Stimulated activated CD8-positive, alpha-beta memory T cell treated with anti-CD3 and anti-CD28 coated beads, Interleukin-12 subunit alpha, Interleukin-12 subunit beta, amount 100 ng/mL, for 1 hour (primary cell): ENCODE measurements at regions not wholly inside any gene's neighbourhood (a gene's known extent, or its start where the extent isn't known, plus 50 kb on each side); places are given as distances from the start of the nearest gene placed in this dataset.
"Not testable (repeated sequence)": the region's sequence is repeated elsewhere in the genome, so short reads cannot be mapped to it uniquely, and the experiment has no call there.

Source experiments
- DNase-seq: peaks from one replicate; pipeline ENCODE4 v3.0.0-alpha.2; 2020; ENCODE audit warnings: low read depth

DNA sequence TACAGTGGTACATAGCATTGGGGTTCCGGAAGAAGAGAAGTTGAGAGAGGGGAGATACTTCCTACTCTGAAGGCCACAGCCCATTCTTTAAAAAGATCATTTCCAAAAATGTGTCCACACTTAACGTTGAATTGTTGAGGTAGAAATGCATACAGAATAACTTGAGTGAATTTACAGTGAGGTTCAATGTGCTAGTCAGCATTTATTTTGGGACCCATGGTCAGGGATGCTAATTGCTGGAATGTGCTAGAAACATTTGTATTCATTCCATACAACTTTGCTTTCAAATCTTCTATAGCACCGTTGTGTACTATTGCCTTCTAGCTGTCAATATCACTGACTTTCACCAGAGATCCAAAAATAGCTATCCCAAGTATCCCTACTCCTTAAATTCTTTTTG is 325.9 kb downstream of the SATB2 start:
- no peak for DNase-seq

DNA sequence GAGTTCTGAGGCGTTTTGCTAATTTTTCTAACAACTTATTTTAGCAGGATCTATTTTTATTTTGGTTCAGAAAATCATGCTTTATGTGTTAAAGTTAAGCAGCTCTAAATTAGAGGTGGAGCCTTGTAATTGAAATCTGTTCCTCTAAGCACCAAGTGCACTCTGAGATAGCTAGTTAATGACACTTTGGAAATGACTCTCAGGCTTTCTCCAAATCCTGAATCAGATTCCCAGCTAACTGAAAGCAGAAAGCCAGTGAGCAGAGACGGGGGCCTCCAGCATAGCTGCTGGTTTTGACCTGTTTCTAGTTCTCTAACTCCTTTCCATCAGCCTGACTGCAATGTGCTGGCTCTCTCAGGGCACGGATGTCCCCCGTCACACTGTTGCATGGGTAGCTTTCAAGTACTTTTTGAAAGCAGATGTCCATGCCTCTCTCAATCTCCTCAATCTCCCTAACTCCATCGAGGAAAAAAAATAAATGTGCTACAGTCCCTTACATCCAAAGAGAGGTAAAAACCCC is 326.5 kb downstream of the SATB2 start:
- DNase-seq = no peak

DNA sequence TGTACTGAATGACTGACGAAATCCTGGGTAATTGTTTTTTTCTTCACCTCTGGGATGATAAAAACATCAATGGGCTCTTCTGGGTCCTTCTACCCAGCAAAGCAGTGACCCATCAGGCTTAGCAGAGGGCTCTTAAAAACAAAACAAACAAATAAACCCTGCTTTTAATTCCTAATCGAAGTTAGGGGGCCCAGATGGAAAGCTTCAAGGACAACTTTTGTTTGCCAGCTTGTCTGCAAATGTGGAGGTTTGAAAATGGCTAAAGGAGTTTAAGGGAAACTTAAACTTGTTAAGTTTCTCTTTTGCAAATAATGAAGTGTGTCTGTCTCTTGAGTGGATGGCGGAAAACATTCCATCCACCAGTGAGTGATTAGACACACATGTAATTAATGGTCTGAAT is 327.2 kb downstream of the SATB2 start:
- DNase-seq = no peak

DNA sequence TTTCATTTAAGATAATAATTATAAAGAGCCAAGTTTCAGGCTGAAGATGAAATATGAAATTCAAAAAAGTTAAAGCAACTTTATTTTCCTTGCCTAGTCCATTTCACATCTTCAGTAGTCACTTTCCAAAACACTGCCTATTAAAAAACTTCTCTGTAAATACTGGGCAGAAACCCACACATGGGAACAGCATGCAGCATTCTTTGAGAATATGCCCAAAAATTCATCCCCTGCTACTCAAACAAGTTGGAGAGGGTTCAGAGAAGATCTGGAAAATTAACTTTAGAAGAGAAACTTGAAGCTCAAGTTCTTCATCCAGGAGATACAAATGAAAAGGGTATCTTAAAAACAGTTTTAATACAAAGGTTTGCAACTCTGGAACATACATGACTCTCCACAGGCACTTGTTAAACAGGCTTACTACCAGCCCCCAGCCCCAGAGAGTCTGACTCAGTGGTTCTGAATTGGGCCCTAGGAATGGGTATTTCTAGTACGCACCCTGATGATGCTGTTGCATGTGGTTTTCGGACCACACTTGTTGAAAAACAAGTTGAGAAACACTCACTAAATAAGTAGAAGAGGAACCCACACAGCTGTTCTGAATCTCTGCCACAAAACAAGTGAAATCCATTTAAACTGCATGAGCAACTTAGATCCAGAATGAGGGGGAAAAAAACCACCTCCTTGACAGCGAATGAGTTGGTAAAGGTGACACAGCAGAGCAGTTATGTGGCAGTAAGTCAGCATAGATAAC is 329.1 kb downstream of the SATB2 start:
- no peak for DNase-seq

DNA sequence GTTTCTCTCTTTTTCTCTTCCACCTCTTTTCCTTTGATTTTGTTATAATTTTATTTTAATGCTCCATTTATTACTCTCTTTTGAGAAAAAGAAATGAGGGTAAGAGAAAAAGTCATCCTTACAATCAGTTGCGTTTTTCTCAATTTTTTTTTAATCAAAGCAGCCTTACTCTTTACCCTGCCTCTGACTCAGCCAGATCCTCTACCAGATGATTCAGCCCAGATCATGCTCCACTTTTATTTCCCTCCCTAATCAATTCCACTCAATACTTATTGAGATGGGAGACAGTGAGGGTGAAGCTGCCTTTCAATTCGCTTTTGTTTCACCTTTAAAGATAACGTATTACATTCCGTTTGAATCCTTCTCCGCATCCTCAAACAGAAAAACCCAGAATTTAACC is 337.9 kb downstream of the SATB2 start:
- DNase-seq = no peak

DNA sequence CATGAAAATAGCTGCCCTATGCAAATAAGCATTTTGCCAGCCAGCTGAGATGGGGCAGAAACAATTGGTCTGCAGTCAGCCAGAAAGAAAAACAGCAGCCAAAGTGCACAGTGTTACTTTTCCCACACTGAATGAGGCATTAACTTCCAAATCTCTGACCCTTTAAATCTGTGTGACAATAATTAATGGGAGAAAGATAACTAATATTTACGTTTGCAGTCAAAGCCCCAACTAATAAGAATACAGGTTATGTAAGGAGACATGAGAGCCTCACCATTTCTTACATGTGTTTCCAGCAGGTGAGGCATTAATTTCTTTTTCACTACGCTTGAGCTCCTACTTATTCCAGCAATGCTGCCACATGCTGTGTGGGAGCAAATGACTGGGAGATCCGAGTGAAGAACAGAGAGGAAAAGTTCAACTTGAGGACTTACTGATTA is 339.0 kb downstream of the SATB2 start:
- no peak for DNase-seq

DNA sequence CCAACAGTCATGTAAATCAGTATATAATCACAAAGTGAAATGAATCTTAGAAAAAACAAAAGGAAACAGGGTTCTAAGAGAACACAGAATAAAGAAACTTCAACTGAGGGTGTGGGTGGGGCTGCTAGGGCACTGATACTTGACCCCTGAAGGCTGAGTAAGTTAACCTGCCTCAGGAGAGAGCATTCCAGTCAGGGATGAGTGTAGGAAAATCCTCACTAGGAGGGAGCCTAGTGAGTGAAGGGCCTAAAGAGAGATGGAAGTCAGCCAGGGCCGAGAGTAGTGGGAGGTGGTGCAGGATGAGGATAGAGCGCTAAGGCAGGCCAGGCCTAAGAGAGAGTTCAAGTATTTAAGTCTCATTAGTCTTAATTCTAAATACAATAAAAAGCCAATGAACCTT is 342.6 kb downstream of the SATB2 start:
- no peak for DNase-seq

DNA sequence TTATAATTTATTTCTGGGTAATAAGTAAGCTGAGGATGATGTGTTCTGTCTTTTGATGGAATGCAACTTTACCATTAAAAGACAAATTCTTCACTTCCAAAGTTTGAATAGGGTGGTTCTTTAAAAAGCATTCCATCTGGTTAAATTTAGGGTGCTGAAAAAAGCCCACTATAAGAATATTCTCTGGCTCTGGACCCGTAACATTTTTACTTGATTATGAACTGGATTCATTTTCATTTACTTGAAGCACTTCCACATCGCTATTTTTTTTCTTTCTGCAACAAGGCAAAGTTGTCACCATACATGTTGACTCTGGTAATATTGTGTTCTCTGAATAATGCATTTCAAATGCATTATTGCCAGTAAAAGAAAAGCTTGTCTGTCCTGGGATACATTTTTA is 344.6 kb downstream of the SATB2 start:
- no peak for DNase-seq

DNA sequence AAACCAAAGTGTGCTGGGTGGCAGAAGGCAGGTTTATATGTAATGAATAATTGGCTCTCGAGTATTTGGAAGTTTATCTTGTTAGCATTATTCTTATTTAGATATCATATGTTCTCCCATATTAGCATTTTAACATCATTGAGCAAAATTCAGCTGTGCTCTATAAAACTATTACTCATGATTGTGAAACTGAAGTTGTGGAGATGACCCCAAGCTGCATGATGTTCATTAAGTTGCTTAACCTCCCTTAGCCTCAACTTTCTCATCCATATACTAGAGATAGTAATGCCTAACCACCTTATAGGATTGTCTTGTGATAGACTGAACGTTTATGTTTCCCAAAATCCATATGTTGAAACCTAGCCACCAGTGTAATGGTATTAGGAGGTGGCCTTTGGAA is 346.3 kb downstream of the SATB2 start:
- no peak for DNase-seq

DNA sequence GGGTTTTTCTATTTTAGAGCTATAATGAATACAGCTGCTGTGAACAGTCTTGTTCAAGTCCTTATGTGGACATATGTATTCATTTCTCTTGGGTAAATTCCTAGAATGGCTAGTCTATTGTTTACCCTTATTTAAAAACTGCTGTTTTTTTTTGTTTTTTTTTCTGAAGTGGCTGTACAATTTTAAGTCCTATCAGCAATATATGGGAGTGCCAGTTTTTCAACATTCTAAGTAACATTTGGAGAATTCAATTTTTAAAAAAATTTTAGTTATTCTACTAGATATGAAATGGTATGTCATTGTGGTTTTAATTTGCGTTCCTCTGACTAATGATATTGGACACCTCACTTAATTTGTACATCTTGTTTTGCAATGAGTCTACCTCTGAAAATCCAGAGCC is 349.7 kb downstream of the SATB2 start:
- no peak for DNase-seq

DNA sequence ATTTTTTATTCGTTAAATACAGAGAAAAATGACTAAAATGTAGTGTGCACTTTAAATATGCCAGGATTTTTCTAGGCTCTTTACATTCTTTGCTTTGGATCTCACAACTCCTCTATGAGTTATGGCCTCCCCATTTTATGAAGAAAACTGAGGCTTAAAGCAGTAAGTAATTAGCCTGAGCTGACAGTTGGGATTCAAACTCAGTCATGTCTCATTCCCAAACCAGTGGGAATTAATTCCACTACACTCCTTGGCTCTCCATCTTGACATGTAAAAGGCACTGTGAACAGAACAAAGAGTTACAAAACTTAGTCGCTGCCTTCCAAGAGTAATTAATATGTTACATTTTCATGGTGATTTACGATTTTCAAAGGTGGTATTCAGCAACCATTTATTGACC is 351.9 kb downstream of the SATB2 start:
- DNase-seq = no peak

DNA sequence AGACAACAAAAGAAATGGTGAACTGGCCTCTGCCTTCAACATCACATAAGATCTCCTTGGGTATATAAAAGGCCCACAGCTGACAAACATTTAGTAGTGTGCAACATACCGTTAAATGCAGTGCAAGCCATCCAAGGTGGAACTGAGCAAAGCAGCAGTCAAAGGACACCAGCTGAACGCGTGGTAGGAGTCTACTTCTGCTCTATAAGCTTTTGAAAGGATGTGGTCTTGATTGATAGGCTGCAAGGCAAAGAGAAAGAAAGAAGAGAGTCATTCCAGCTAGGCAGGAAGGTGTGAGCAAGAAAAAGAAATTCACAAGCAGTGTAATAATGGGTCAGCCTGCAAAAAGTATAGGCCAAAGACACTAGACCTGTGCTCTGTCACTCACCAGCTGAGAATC is 356.3 kb downstream of the SATB2 start:
- no peak for DNase-seq

DNA sequence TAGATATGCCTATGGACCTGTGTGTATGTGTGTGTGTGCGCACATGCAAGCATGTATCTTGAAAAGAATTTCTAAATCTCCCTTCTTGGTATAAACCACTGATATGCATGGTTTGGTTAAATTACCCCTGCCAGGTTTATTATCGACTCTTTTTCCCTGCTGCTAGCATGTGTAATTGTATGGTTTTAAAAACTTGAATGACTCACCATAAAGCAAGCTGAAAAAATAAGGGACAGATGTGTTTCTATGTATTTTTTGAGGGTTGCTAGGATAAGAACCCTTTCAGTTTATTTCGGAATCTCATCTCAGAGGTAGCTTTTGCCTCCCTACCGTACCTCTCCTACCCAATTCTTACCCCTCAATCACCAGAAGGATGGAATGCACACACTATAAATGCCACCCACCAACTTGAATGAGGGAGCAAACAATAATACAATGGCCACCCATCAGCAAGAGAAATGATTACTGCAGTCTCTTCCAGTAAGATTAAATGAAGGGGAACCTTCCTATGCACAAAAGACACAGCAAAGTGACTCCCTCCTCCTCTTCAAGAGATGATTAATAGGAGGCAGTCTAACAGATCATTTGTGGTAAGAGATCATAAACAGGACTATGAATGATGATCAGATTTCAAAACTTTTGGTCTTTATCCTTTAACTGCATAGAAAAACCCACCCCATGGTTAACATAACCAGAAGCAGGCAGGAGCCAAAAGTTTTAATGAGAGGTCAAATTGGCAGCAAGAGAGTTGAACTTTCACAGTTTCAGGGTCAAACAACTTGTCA is 357.2 kb downstream of the SATB2 start:
- DNase-seq = no peak

DNA sequence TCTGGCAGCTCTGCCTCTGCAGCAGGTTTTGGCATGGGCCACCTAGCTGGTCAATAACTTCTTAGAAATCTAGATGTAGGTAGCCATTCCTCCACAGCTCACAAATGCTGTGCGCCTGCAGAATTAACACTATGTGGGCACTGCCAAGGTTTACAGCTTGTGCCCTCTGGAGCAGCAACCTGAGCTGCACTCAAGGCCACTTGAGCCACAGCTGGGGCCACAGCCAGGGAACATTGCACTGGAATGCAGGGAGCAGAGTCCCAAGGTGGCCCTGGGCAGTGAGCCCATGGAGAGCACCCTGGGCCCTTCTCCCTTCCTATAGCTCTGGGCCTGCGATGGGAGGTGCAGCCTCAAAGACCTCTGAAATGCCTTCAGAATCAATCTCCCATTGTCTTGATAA is 365.3 kb downstream of the SATB2 start:
- DNase-seq = no peak

DNA sequence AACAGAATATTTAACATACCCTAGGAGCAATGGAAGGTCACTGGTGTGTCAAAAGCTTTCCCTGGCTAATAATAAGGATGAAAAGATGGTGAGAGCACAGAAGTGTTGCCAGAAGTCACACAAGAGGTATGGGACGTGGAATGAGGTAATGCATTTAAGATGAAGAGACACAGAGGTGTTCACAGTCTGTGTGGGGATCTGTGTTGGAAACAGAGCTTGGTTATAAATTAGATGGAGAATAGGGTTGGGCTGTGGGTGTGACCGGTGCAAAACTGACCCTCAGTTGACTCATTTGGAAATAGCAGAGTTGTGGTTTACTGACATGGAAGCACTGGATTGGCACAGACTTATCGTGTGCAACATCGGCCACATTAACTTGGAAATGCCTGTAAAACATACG is 372.5 kb downstream of the SATB2 start:
- DNase-seq = no peak

DNA sequence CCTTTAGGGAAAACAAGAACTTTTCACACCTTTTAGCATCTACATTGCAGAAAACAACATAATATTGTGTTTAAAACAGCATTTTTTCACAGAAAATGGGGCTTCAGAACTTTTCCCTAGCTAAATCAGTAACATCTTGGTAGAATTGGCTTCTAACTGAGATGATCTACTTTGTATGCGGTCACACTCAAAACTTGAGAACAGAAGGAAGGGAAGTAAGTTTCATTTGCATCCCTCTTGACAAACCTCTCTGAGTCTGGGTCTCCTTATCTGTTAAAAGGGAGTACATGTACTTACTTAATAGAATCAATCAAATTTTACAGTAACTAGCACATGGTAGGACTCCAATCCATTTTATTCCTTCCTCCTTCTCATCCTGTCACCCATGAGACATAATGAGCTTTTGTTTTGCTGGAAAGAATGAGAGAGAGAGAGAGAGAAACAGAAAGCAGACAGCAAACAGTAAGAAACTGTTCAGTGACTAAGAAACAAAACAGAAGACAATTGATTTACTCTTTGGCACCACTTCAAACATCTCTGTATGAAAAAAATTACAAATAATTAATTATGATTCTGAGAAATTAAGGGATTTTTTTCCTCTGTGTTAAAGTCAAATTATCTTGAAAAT is 387.3 kb downstream of the SATB2 start:
- DNase-seq = no peak

DNA sequence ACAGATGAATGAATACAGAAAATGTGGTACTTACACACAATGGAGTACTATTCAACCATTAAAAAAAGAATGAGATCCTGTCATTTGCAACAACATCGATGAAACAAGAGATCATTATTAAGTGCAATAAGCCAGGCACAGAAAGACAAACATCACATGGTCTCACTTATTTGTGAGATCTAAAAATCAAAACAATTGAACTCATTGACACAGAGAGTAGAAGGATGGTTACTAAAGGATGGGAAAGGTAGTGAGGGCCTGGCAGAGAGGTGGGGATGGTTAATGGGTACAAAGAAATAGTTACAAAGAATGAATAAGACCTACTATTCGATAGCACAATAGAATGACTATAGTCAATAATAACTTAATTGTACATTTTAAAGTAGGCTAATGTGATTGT is 393.5 kb downstream of the SATB2 start:
- DNase-seq = no peak

DNA sequence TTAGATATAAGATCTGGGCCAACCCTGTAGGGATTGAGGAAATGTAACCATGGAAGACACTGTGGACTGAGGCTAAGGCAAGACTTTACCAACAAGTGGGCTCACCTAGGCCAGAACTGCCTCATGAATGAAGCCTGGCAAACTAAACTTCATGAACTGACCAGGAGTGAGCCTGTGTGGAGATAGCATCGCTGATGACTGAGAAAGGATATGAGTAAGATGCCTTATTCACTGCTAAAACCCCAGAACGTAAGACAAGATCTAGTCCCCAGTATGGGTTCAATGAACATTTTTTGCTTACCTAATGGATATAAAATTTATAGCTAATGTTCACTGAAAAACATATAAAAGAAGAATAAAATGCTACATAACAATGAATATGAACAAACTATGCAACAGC is 399.8 kb downstream of the SATB2 start:
- no peak for DNase-seq

DNA sequence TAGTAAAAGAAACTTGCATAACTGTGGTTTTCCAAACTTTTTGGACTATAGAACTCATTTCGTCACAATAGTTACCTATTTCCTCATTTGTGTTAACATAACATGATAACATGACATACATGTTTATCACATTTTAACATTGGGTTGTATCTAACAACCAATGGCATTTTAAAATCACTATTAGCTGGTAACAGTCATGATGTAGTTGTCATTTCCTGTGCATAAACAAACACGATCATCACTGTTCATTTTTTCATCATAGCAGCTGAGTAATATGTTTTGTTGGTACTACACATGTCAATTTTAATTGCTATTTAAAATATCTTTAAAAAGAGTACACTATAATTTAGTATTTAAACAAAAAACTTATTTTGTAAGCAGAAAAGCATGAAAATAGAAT is 402.4 kb downstream of the SATB2 start:
- DNase-seq = no peak

DNA sequence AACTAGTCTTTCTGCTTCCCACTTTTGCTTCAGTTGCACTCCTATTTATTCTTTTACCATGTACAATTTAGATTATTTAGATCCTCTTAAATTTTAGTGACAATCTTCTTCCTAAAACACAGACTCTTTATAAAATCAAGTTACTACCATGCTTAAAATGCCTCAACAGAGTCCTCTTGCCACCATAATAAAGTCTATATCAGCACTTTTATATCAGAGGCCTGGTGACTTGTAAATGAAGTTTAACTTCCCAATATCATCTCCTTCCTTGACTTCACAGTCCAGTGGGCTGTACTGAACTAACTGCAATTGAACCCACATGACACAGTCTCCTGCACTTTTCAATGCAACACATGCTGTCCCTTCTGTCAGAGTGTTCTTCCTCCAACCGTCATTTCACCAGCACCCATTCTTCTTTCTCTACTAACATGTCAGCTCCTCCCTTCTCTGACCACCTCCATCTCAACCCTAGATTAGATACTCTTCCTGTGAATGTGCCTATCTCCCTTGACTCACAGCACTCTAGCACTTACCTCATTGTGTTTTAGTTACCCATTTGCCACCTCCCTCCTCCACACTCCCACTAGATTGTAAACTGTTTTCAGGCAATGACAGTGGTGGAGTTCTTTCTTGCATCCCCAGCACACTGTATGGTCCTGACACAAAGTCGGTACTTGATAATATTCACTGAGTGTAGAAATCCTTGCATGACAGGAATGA is 414.9 kb downstream of the SATB2 start:
- no peak for DNase-seq

DNA sequence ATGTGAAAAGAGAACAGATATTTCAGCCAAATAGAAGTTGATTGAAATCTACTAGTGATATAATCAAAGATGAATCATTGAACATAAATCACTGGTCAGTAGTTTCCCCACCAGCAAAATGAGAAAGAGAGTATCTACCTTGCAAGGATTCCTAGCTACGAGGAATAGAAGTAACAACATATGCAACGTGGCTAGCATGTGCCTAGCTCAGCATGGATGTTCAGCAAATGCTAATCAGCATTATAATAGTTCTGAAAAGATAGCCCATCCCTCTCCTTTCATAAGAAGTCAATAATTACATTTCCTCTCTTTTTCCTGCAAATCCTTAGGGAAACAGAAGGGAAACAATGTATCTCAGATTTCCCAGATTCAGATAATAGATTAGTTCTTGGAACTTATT is 417.2 kb downstream of the SATB2 start:
- no peak for DNase-seq

DNA sequence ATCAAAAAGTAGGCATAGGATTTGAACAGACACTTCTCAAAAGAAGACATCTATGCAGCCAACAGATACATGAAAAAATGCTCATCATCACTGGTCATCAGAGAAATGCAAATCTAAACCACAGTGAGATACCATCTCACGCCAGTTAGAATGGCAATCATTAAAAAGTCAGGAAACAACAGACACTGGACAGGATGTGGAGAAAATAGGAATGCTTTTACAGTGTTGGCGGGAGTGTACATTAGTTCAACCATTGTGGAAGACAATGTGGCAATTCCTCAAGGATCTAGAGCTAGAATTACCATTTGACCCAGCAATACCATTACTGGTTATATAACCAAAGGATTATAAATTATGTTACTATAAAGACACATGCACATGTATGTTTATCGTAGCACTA is 424.0 kb downstream of the SATB2 start:
- not testable (repeated sequence) for DNase-seq
